ENCODE measurements at regions not wholly inside any gene's neighbourhood (a gene's known extent, or its start where the extent isn't known, plus 50 kb on each side); places are given as distances from the start of the nearest gene placed in this dataset.

- no peak for TF ChIP-seq CTCF (IDR thresholded peaks at IDR 0.05)
- no peak for TF ChIP-seq EP300 (IDR thresholded peaks at IDR 0.05)
- no peak for TF ChIP-seq POLR2AphosphoS5 (IDR thresholded peaks at IDR 0.05)
Measured at GRCh38 chr14:54285030-54285429, 111.8 kb upstream of the CDKN3 start.
